Gastrocnemius medialis (tissue), 4 donors: ENCODE measurements at regions not wholly inside any gene's neighbourhood (a gene's known extent, or its start where the extent isn't known, plus 50 kb on each side); places are given as distances from the start of the nearest gene placed in this dataset.

ENCODE experiments used
- CTCF ChIP-seq, 5 experiments: fragments of 450-650 bp in 3 of 5; fragments of 200-600 bp in 2 of 5; sonication (generic) in 2 of 5; IDR thresholded peaks in 4 of 5; conservative IDR thresholded peaks in 1 of 5; 1 replicate in 4 of 5; 2 replicates in 1 of 5; pipeline ENCODE4 v1.5.1; 2016 to 2019; ENCODE audit warnings: antibody characterized with exemption in 5 of 5, mild to moderate bottlenecking in 3 of 5, moderate library complexity in 3 of 5
- POLR2A ChIP-seq, 2 donors: fragments of 450-650 bp; IDR thresholded peaks; one replicate each; pipeline ENCODE4 v1.6.1; 2017; ENCODE audit warnings: antibody characterized with exemption in 2 of 2, mild to moderate bottlenecking in 2 of 2, moderate library complexity in 2 of 2

- TF ChIP-seq POLR2A (IDR thresholded peaks at IDR 0.05), result no peak
- TF ChIP-seq CTCF (IDR thresholded peaks at IDR 0.05 in 4 of 5, conservative IDR thresholded peaks at IDR 0.05 in 1 of 5), result no peak
Measured at GRCh38 chr1:67893126-67893495, 59.8 kb upstream of the GNG12 start.
